ENCODE measurements at regions not wholly inside any gene's neighbourhood (a gene's known extent, or its start where the extent isn't known, plus 50 kb on each side); places are given as distances from the start of the nearest gene placed in this dataset.

GRCh38 chr2:195411219-195411687, 245.8 kb upstream of the SLC39A10 start:
- Histone ChIP-seq H3K4me3 (ENCODE audit: low read length) (no peak overlapping the region), H3K4me2 (ENCODE audit: low read length) (peak overlapping the region; percentile 59), H3K9me3 (ENCODE audit: insufficient read depth, low read length) (no peaks in the 10 kb centered on the region), H4K20me1 (ENCODE audit: insufficient read depth, low read length) (no peaks in the 10 kb centered on the region), H3K79me2 (ENCODE audit: low read length) (no peaks in the 10 kb centered on the region), H3K27me3 (ENCODE audit: low read depth, low read length) (no peaks in the 10 kb centered on the region), H3K36me3 (replicated peaks; ENCODE audit: low read depth, low read length) (no peaks in the 10 kb centered on the region), H2AFZ (ENCODE audit: low read depth, low read length) (no peak overlapping the region), H3K27ac (ENCODE audit: low read length) (no peak overlapping the region), H3K4me1 (ENCODE audit: low read length) (peaks cover 37% of the 10 kb centered on the region), H3K9ac (ENCODE audit: low read length) (no peak overlapping the region)
- TF ChIP-seq CTCF (IDR thresholded peaks at IDR 0.05; ENCODE audit: low read depth, low read length) (no peak), EZH2phosphoT487 (IDR thresholded peaks at IDR 0.05; ENCODE audit: low read depth) (no peak)

- peak overlapping the region; percentile 65 for H3K27ac ChIP-seq (ENCODE audit: low read length)
- H3K27me3 ChIP-seq (ENCODE audit: low read depth, low read length): no peaks in the 10 kb centered on the region
Measured at GRCh38 chr2:195410074-195410671, 246.9 kb upstream of the SLC39A10 start.

GRCh38 chr2:195408811-195409210, 248.2 kb upstream of the SLC39A10 start:
- no peaks in the 10 kb centered on the region for H3K79me2 ChIP-seq (ENCODE audit: low read length)
- no peaks in the 10 kb centered on the region for H4K20me1 ChIP-seq (ENCODE audit: insufficient read depth, low read length)
- H3K36me3 ChIP-seq (replicated peaks; ENCODE audit: low read depth, low read length): no peaks in the 10 kb centered on the region
- H3K27me3 ChIP-seq (ENCODE audit: low read depth, low read length): no peaks in the 10 kb centered on the region
- H3K4me3 ChIP-seq (ENCODE audit: low read length): no peak overlapping the region
- H3K4me2 ChIP-seq (ENCODE audit: low read length): no peak overlapping the region
- H3K9me3 ChIP-seq (ENCODE audit: insufficient read depth, low read length): no peaks in the 10 kb centered on the region
- TF ChIP-seq CTCF (IDR thresholded peaks at IDR 0.05; ENCODE audit: low read depth, low read length) (no peak), EZH2phosphoT487 (IDR thresholded peaks at IDR 0.05; ENCODE audit: low read depth) (no peak)
- no peak overlapping the region for H3K9ac ChIP-seq (ENCODE audit: low read length)
- H2AFZ ChIP-seq (ENCODE audit: low read depth, low read length): no peak overlapping the region
- H3K27ac ChIP-seq (ENCODE audit: low read length): no peak overlapping the region
- peaks cover 39% of the 10 kb centered on the region for H3K4me1 ChIP-seq (ENCODE audit: low read length)

More at GRCh38 chr2:195410074-195410671, 246.9 kb upstream of the SLC39A10 start:
- H4K20me1 ChIP-seq (ENCODE audit: insufficient read depth, low read length): no peaks in the 10 kb centered on the region
- peak overlapping the region; percentile 7; the same call in 1 of the 2 replicates for H3K9ac ChIP-seq (ENCODE audit: low read length)
- H3K4me2 ChIP-seq (ENCODE audit: low read length): peak overlapping the region; percentile 59
- H2AFZ ChIP-seq (ENCODE audit: low read depth, low read length): peak overlapping the region; percentile 58
- peaks cover 37% of the 10 kb centered on the region for H3K4me1 ChIP-seq (ENCODE audit: low read length)
- no peaks in the 10 kb centered on the region for H3K9me3 ChIP-seq (ENCODE audit: insufficient read depth, low read length)
- H3K36me3 ChIP-seq (replicated peaks; ENCODE audit: low read depth, low read length): no peaks in the 10 kb centered on the region
- H3K79me2 ChIP-seq (ENCODE audit: low read length): no peaks in the 10 kb centered on the region
- peak overlapping the region; percentile 21 for H3K4me3 ChIP-seq (ENCODE audit: low read length)
- no peak for TF ChIP-seq CTCF (IDR thresholded peaks at IDR 0.05; ENCODE audit: low read depth, low read length)
- TF ChIP-seq EZH2phosphoT487 (IDR thresholded peaks at IDR 0.05; ENCODE audit: low read depth): no peak

GRCh38 chr2:195408196-195408595, 248.8 kb upstream of the SLC39A10 start:
- Histone ChIP-seq H3K4me1 (ENCODE audit: low read length) (peaks cover 39% of the 10 kb centered on the region), H3K9ac (ENCODE audit: low read length) (no peak overlapping the region), H3K79me2 (ENCODE audit: low read length) (no peaks in the 10 kb centered on the region), H3K27me3 (ENCODE audit: low read depth, low read length) (no peaks in the 10 kb centered on the region), H3K4me3 (ENCODE audit: low read length) (no peak overlapping the region), H3K4me2 (ENCODE audit: low read length) (no peak overlapping the region), H2AFZ (ENCODE audit: low read depth, low read length) (no peak overlapping the region), H3K9me3 (ENCODE audit: insufficient read depth, low read length) (no peaks in the 10 kb centered on the region), H3K36me3 (replicated peaks; ENCODE audit: low read depth, low read length) (no peaks in the 10 kb centered on the region), H4K20me1 (ENCODE audit: insufficient read depth, low read length) (no peaks in the 10 kb centered on the region), H3K27ac (ENCODE audit: low read length) (no peak overlapping the region)
- no peak for TF ChIP-seq EZH2phosphoT487 (IDR thresholded peaks at IDR 0.05; ENCODE audit: low read depth)
- TF ChIP-seq CTCF (IDR thresholded peaks at IDR 0.05; ENCODE audit: low read depth, low read length): no peak
